ENCODE measurements at regions not wholly inside any gene's neighbourhood (a gene's known extent, or its start where the extent isn't known, plus 50 kb on each side); places are given as distances from the start of the nearest gene placed in this dataset.

- peak; percentile 20 for DNase-seq
- no peak overlapping the region for H3K4me3 ChIP-seq (ENCODE audit: insufficient read depth, low read depth, low read length)
These were observed 116.2 kb downstream of the CENPF start for GRCh38 chr1:214719207-214719606.

More at GRCh38 chr1:214719207-214719606, 116.2 kb downstream of the CENPF start:
- H4K8ac ChIP-seq (ENCODE audit: low read depth in 2 of 2, low read length in 2 of 2): no peak overlapping the region; a peak in 1 of 4 replicates
- WGBS, 2 experiments (ENCODE audit: extremely low coverage in 2 of 2, insufficient read length in 1 of 2): 86% methylated on average over 2 of the region's 4 CpGs; no CpG with 5 or more reads in 1 of the 2 experiments
- in situ Hi-C loops (cut with MboI; ENCODE audit: low sequenced_read_pairs) (no loop called here), intact Hi-C loops (cut with micrococcal nuclease) (no loop called here), dilution Hi-C loops (cut with HindIII; ENCODE audit: low sequenced_read_pairs, unreplicated experiment) (no loop called here)
- H3K27ac ChIP-seq (ENCODE audit: insufficient read depth, low read length): no peak overlapping the region
- BruUV-seq (replicated peaks): no TSS peak
- no peak overlapping the region for H3K56ac ChIP-seq (ENCODE audit: extremely low read depth, insufficient read depth, low read length)
- H4K5ac ChIP-seq (ENCODE audit: low read depth, low read length): no peak overlapping the region
- no peak overlapping the region for H2AK9ac ChIP-seq (replicated peaks; ENCODE audit: low read depth, low read length, poor library complexity)
- H2BK20ac ChIP-seq (ENCODE audit: low read depth, low read length): no peak overlapping the region
- H3K18ac ChIP-seq (ENCODE audit: low read depth, low read length): no peak overlapping the region
- no peak overlapping the region for H3K9ac ChIP-seq (ENCODE audit: low read depth, low read length)
- H3K23ac ChIP-seq (ENCODE audit: low read depth, low read length): no peak overlapping the region
- CTCF ChIA-PET: no interaction called here
- no peaks in the 10 kb centered on the region for H4K20me1 ChIP-seq (ENCODE audit: insufficient read depth, low read length)
- POLR2A ChIA-PET (ENCODE audit: unreplicated experiment): no interaction called here
- no peaks in the 10 kb centered on the region for H3K27me3 ChIP-seq (ENCODE audit: control insufficient read depth, insufficient read depth, low read length)
- no peaks in the 10 kb centered on the region for H3K36me3 ChIP-seq (ENCODE audit: control insufficient read depth, insufficient read depth, low read length)
- no peak overlapping the region for H3K4me2 ChIP-seq (ENCODE audit: low read depth, low read length)
- H3K9me1 ChIP-seq (ENCODE audit: insufficient read depth, low read length): peaks cover 2% of the 10 kb centered on the region; the same call in 1 of the 2 replicates
- H3K79me1 ChIP-seq (ENCODE audit: low read depth in 1 of 2, low read length in 2 of 2): no peaks in the 10 kb centered on the region
- no peak overlapping the region for H2BK5ac ChIP-seq (ENCODE audit: low read depth, low read length, poor library complexity, severe bottlenecking)
- H2BK15ac ChIP-seq (ENCODE audit: low read depth, low read length): no peak overlapping the region
- H3K14ac ChIP-seq (replicated peaks; ENCODE audit: low read depth, low read length): 0 out of 2 replicates have a peak overlapping the region, but pooled peaks have one; percentile 45
- no peak for ATAC-seq (ENCODE audit: low read depth)
- H3K4me1 ChIP-seq (ENCODE audit: control insufficient read depth, insufficient read depth, low read length): no peaks in the 10 kb centered on the region
- TF ChIP-seq, protein P1, sequence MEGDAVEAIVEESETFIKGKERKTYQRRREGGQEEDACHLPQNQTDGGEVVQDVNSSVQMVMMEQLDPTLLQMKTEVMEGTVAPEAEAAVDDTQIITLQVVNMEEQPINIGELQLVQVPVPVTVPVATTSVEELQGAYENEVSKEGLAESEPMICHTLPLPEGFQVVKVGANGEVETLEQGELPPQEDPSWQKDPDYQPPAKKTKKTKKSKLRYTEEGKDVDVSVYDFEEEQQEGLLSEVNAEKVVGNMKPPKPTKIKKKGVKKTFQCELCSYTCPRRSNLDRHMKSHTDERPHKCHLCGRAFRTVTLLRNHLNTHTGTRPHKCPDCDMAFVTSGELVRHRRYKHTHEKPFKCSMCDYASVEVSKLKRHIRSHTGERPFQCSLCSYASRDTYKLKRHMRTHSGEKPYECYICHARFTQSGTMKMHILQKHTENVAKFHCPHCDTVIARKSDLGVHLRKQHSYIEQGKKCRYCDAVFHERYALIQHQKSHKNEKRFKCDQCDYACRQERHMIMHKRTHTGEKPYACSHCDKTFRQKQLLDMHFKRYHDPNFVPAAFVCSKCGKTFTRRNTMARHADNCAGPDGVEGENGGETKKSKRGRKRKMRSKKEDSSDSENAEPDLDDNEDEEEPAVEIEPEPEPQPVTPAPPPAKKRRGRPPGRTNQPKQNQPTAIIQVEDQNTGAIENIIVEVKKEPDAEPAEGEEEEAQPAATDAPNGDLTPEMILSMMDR (conservative IDR thresholded peaks at IDR 0.05; ENCODE audit: low read depth, low read length): no peak
- TF ChIP-seq MAFK (IDR thresholded peaks at IDR 0.05; ENCODE audit: low read depth, low read length) (no peak), CHD1 (IDR thresholded peaks at IDR 0.05; ENCODE audit: low read depth, low read length) (no peak), RFX5 (IDR thresholded peaks at IDR 0.05; ENCODE audit: low read depth, low read length) (no peak), MXI1 (IDR thresholded peaks at IDR 0.05; ENCODE audit: borderline replicate concordance, low read depth, low read length) (no peak), RAD21 (IDR thresholded peaks at IDR 0.05; ENCODE audit: low read length) (no peak), CEBPB (IDR thresholded peaks at IDR 0.05; ENCODE audit: low read depth, low read length) (no peak), FOS (IDR thresholded peaks at IDR 0.05; ENCODE audit: low read depth, low read length) (no peak), POLR2A (IDR thresholded peaks at IDR 0.05; ENCODE audit: low read depth, low read length) (no peak), NFE2L2 (IDR thresholded peaks at IDR 0.05; ENCODE audit: low read depth, low read length) (no peak), SMC3 (IDR thresholded peaks at IDR 0.05; ENCODE audit: low read depth, low read length) (no peak), MAZ (IDR thresholded peaks at IDR 0.05; ENCODE audit: borderline replicate concordance, low read depth, low read length) (no peak), BHLHE40 (IDR thresholded peaks at IDR 0.05; ENCODE audit: low read depth, low read length) (no peak)
- TF ChIP-seq, protein P2, sequence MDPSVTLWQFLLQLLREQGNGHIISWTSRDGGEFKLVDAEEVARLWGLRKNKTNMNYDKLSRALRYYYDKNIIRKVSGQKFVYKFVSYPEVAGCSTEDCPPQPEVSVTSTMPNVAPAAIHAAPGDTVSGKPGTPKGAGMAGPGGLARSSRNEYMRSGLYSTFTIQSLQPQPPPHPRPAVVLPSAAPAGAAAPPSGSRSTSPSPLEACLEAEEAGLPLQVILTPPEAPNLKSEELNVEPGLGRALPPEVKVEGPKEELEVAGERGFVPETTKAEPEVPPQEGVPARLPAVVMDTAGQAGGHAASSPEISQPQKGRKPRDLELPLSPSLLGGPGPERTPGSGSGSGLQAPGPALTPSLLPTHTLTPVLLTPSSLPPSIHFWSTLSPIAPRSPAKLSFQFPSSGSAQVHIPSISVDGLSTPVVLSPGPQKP (IDR thresholded peaks at IDR 0.05; ENCODE audit: borderline replicate concordance, low read depth, low read length): no peak
- TF ChIP-seq, protein P3, sequence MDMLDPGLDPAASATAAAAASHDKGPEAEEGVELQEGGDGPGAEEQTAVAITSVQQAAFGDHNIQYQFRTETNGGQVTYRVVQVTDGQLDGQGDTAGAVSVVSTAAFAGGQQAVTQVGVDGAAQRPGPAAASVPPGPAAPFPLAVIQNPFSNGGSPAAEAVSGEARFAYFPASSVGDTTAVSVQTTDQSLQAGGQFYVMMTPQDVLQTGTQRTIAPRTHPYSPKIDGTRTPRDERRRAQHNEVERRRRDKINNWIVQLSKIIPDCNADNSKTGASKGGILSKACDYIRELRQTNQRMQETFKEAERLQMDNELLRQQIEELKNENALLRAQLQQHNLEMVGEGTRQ (IDR thresholded peaks at IDR 0.05; ENCODE audit: low read depth, low read length): no peak
- H4K91ac ChIP-seq (ENCODE audit: insufficient read depth, low read depth, low read length): no peak overlapping the region
- no peaks in the 10 kb centered on the region for H3K9me3 ChIP-seq (ENCODE audit: control insufficient read depth, insufficient read depth, low read length)
- H2AFZ ChIP-seq (replicated peaks; ENCODE audit: low read length, poor library complexity): no peak overlapping the region
- H2BK120ac ChIP-seq (ENCODE audit: low read depth, low read length): no peak overlapping the region
- H3K4ac ChIP-seq (ENCODE audit: low read depth, low read length): peak overlapping the region; percentile 29; the same call in 1 of the 2 replicates
- H2AK5ac ChIP-seq (ENCODE audit: low read depth, low read length): no peak overlapping the region

Measured in IMR-90 (cell line).